ENCODE measurements at regions not wholly inside any gene's neighbourhood (a gene's known extent, or its start where the extent isn't known, plus 50 kb on each side); places are given as distances from the start of the nearest gene placed in this dataset.

- no peak overlapping the region for H3K56ac ChIP-seq (ENCODE audit: low read length)
- no peaks in the 10 kb centered on the region for H3K79me1 ChIP-seq (ENCODE audit: low read length)
- H3K4me2 ChIP-seq (ENCODE audit: low read length): no peak overlapping the region
- no peak overlapping the region for H3K23ac ChIP-seq (ENCODE audit: low read length)
- H3K18ac ChIP-seq (ENCODE audit: low read length): no peak overlapping the region
- no peak overlapping the region for H3K4ac ChIP-seq (ENCODE audit: low read depth, low read length)
- no peak for DNase-seq
- no peak overlapping the region for H4K5ac ChIP-seq (ENCODE audit: low read length)
- H2BK15ac ChIP-seq (replicated peaks; ENCODE audit: low read depth): no peak overlapping the region
- no peak overlapping the region for H2BK5ac ChIP-seq (ENCODE audit: low read length)
- no peaks in the 10 kb centered on the region for H3K79me2 ChIP-seq (ENCODE audit: control insufficient read depth, insufficient read depth, low read length)
- no peak overlapping the region for H4K8ac ChIP-seq (ENCODE audit: low read depth, low read length)
- H3K4me1 ChIP-seq (ENCODE audit: control insufficient read depth, low read depth, low read length): no peaks in the 10 kb centered on the region
- H3K4me3 ChIP-seq (ENCODE audit: low read length): no peak overlapping the region
- no peak overlapping the region for H3K9ac ChIP-seq (ENCODE audit: low read length)
- 100% methylated on average over 1 of the region's 9 CpGs for WGBS (ENCODE audit: extremely low coverage, insufficient coverage, low lambda C conversion rate)
- H2BK120ac ChIP-seq (ENCODE audit: low read depth, low read length): no peak overlapping the region
- H3K27ac ChIP-seq (ENCODE audit: low read depth, low read length): no peak overlapping the region
- H3K27me3 ChIP-seq (ENCODE audit: insufficient read depth, low read length, poor library complexity): no peaks in the 10 kb centered on the region
- H2AK5ac ChIP-seq (ENCODE audit: low read length): no peak overlapping the region
- H3K36me3 ChIP-seq (ENCODE audit: control insufficient read depth, insufficient read depth, low read length): no peaks in the 10 kb centered on the region
These were observed 217.7 kb upstream of the HAND2 start for GRCh38 chr4:173747537-173748257.

GRCh38 chr4:173746424-173746823, 216.4 kb upstream of the HAND2 start:
- no peaks in the 10 kb centered on the region for H3K4me1 ChIP-seq (ENCODE audit: control insufficient read depth, low read depth, low read length)
- no peak overlapping the region for H3K4ac ChIP-seq (ENCODE audit: low read depth, low read length)
- no peaks in the 10 kb centered on the region for H3K79me2 ChIP-seq (ENCODE audit: control insufficient read depth, insufficient read depth, low read length)
- no peak overlapping the region for H3K56ac ChIP-seq (ENCODE audit: low read length)
- H3K23ac ChIP-seq (ENCODE audit: low read length): no peak overlapping the region
- DNase-seq: no peak
- no peak overlapping the region for H2BK5ac ChIP-seq (ENCODE audit: low read length)
- no peak overlapping the region for H4K8ac ChIP-seq (ENCODE audit: low read depth, low read length)
- H2AK5ac ChIP-seq (ENCODE audit: low read length): no peak overlapping the region
- H3K18ac ChIP-seq (ENCODE audit: low read length): no peak overlapping the region
- no peak overlapping the region for H3K4me2 ChIP-seq (ENCODE audit: low read length)
- H4K5ac ChIP-seq (ENCODE audit: low read length): no peak overlapping the region
- no peak overlapping the region for H2BK15ac ChIP-seq (replicated peaks; ENCODE audit: low read depth)
- no peak overlapping the region for H3K27ac ChIP-seq (ENCODE audit: low read depth, low read length)
- H2BK120ac ChIP-seq (ENCODE audit: low read depth, low read length): no peak overlapping the region
- H3K9ac ChIP-seq (ENCODE audit: low read length): no peak overlapping the region
- H3K79me1 ChIP-seq (ENCODE audit: low read length): no peaks in the 10 kb centered on the region
- WGBS (ENCODE audit: extremely low coverage, insufficient coverage, low lambda C conversion rate): no CpG with 5 or more reads among the region's 7 CpGs
- no peaks in the 10 kb centered on the region for H3K27me3 ChIP-seq (ENCODE audit: insufficient read depth, low read length, poor library complexity)
- H3K36me3 ChIP-seq (ENCODE audit: control insufficient read depth, insufficient read depth, low read length): no peaks in the 10 kb centered on the region
- no peak overlapping the region for H3K4me3 ChIP-seq (ENCODE audit: low read length)

GRCh38 chr4:173745765-173746164, 215.7 kb upstream of the HAND2 start:
- no peak overlapping the region for H4K5ac ChIP-seq (ENCODE audit: low read length)
- H3K56ac ChIP-seq (ENCODE audit: low read length): no peak overlapping the region
- DNase-seq: no peak
- no peak overlapping the region for H4K8ac ChIP-seq (ENCODE audit: low read depth, low read length)
- H3K18ac ChIP-seq (ENCODE audit: low read length): no peak overlapping the region
- H2BK15ac ChIP-seq (replicated peaks; ENCODE audit: low read depth): no peak overlapping the region
- no peaks in the 10 kb centered on the region for H3K36me3 ChIP-seq (ENCODE audit: control insufficient read depth, insufficient read depth, low read length)
- no peak overlapping the region for H3K27ac ChIP-seq (ENCODE audit: low read depth, low read length)
- H3K4me1 ChIP-seq (ENCODE audit: control insufficient read depth, low read depth, low read length): no peaks in the 10 kb centered on the region
- H3K4me3 ChIP-seq (ENCODE audit: low read length): no peak overlapping the region
- H3K9ac ChIP-seq (ENCODE audit: low read length): no peak overlapping the region
- no CpG with 5 or more reads among the region's 3 CpGs for WGBS (ENCODE audit: extremely low coverage, insufficient coverage, low lambda C conversion rate)
- H2BK120ac ChIP-seq (ENCODE audit: low read depth, low read length): no peak overlapping the region
- H2BK5ac ChIP-seq (ENCODE audit: low read length): no peak overlapping the region
- no peaks in the 10 kb centered on the region for H3K79me2 ChIP-seq (ENCODE audit: control insufficient read depth, insufficient read depth, low read length)
- H3K4me2 ChIP-seq (ENCODE audit: low read length): no peak overlapping the region
- no peaks in the 10 kb centered on the region for H3K79me1 ChIP-seq (ENCODE audit: low read length)
- no peak overlapping the region for H2AK5ac ChIP-seq (ENCODE audit: low read length)
- no peaks in the 10 kb centered on the region for H3K27me3 ChIP-seq (ENCODE audit: insufficient read depth, low read length, poor library complexity)
- H3K4ac ChIP-seq (ENCODE audit: low read depth, low read length): no peak overlapping the region
- H3K23ac ChIP-seq (ENCODE audit: low read length): no peak overlapping the region

DNA sequence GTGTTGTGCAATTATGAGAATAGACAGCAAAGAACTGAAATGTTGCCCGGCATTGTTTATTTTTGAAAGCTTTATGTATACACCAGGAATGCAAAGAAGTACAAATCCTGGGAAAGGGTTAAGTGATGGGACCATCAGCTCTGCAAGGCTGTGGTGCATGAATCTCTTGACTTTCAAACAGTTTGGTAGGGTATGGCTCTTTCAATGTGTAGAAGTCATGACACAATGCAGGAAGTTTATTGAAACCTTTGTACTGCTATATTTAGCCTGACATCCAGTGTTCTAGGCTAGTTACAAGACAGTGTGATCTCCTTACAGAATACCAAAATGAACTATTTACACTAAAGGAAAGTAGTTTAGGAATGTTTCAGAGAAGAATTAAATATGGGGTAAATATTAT, 206.8 kb upstream of the HAND2 start:
- Histone ChIP-seq H3K79me2 (ENCODE audit: control insufficient read depth, insufficient read depth, low read length) (no peaks in the 10 kb centered on the region), H3K23ac (ENCODE audit: low read length) (no peak overlapping the region), H3K4me3 (ENCODE audit: low read length) (no peak overlapping the region), H2BK120ac (ENCODE audit: low read depth, low read length) (no peak overlapping the region), H4K8ac (ENCODE audit: low read depth, low read length) (no peak overlapping the region), H2AK5ac (ENCODE audit: low read length) (no peak overlapping the region), H3K4me2 (ENCODE audit: low read length) (no peak overlapping the region), H3K9ac (ENCODE audit: low read length) (no peak overlapping the region), H3K27ac (ENCODE audit: low read depth, low read length) (no peak overlapping the region), H3K36me3 (ENCODE audit: control insufficient read depth, insufficient read depth, low read length) (no peaks in the 10 kb centered on the region), H2BK15ac (replicated peaks; ENCODE audit: low read depth) (no peak overlapping the region), H3K4ac (ENCODE audit: low read depth, low read length) (no peak overlapping the region), H3K79me1 (ENCODE audit: low read length) (no peaks in the 10 kb centered on the region), H2BK5ac (ENCODE audit: low read length) (no peak overlapping the region), H3K27me3 (ENCODE audit: insufficient read depth, low read length, poor library complexity) (no peaks in the 10 kb centered on the region), H3K4me1 (ENCODE audit: control insufficient read depth, low read depth, low read length) (no peaks in the 10 kb centered on the region), H3K18ac (ENCODE audit: low read length) (no peak overlapping the region), H4K5ac (ENCODE audit: low read length) (no peak overlapping the region), H3K56ac (ENCODE audit: low read length) (no peak overlapping the region)
- WGBS (ENCODE audit: extremely low coverage, insufficient coverage, low lambda C conversion rate): no CpG with 5 or more reads among the region's 1 CpG
- DNase-seq: no peak

DNA sequence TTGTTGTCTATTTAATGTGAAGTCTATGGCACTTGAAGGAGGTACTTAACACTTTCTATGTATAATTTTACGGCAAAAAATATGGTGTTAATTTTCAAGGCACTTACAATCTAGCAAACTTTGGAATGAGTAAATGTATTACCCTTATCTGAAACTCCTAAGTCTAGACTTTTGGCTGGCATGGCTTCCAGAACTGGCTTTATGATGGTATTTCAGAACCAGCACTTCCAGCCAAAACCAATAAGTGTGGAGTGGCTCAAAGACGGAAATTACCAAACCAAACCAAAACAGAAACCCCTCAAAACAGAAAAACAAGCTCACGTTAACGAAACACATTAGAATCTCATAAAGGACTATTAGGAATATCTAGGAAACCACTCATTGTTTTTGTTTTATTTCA, 205.6 kb upstream of the HAND2 start:
- Histone ChIP-seq H3K79me1 (ENCODE audit: low read length) (no peaks in the 10 kb centered on the region), H4K8ac (ENCODE audit: low read depth, low read length) (no peak overlapping the region), H2BK120ac (ENCODE audit: low read depth, low read length) (no peak overlapping the region), H3K4me1 (ENCODE audit: control insufficient read depth, low read depth, low read length) (no peaks in the 10 kb centered on the region), H2AK5ac (ENCODE audit: low read length) (no peak overlapping the region), H3K27me3 (ENCODE audit: insufficient read depth, low read length, poor library complexity) (no peaks in the 10 kb centered on the region), H3K23ac (ENCODE audit: low read length) (no peak overlapping the region), H2BK5ac (ENCODE audit: low read length) (no peak overlapping the region), H3K4me3 (ENCODE audit: low read length) (no peak overlapping the region), H3K18ac (ENCODE audit: low read length) (no peak overlapping the region), H2BK15ac (replicated peaks; ENCODE audit: low read depth) (no peak overlapping the region), H3K4ac (ENCODE audit: low read depth, low read length) (no peak overlapping the region), H4K5ac (ENCODE audit: low read length) (no peak overlapping the region), H3K9ac (ENCODE audit: low read length) (no peak overlapping the region), H3K79me2 (ENCODE audit: control insufficient read depth, insufficient read depth, low read length) (no peaks in the 10 kb centered on the region), H3K56ac (ENCODE audit: low read length) (no peak overlapping the region), H3K36me3 (ENCODE audit: control insufficient read depth, insufficient read depth, low read length) (no peaks in the 10 kb centered on the region), H3K27ac (ENCODE audit: low read depth, low read length) (no peak overlapping the region), H3K4me2 (ENCODE audit: low read length) (no peak overlapping the region)
- no peak for DNase-seq
- WGBS (ENCODE audit: extremely low coverage, insufficient coverage, low lambda C conversion rate): no CpG with 5 or more reads among the region's 4 CpGs

- H4K5ac ChIP-seq (ENCODE audit: low read length): no peak overlapping the region
- H3K56ac ChIP-seq (ENCODE audit: low read length): no peak overlapping the region
- no peak for DNase-seq
- no peak overlapping the region for H3K18ac ChIP-seq (ENCODE audit: low read length)
- no peak overlapping the region for H3K27ac ChIP-seq (ENCODE audit: low read depth, low read length)
- H3K4me1 ChIP-seq (ENCODE audit: control insufficient read depth, low read depth, low read length): no peaks in the 10 kb centered on the region
- no peak overlapping the region for H3K4me2 ChIP-seq (ENCODE audit: low read length)
- no peaks in the 10 kb centered on the region for H3K27me3 ChIP-seq (ENCODE audit: insufficient read depth, low read length, poor library complexity)
- WGBS (ENCODE audit: extremely low coverage, insufficient coverage, low lambda C conversion rate): no CpG with 5 or more reads among the region's 3 CpGs
- no peaks in the 10 kb centered on the region for H3K36me3 ChIP-seq (ENCODE audit: control insufficient read depth, insufficient read depth, low read length)
- H2AK5ac ChIP-seq (ENCODE audit: low read length): no peak overlapping the region
- H2BK120ac ChIP-seq (ENCODE audit: low read depth, low read length): no peak overlapping the region
- no peaks in the 10 kb centered on the region for H3K79me2 ChIP-seq (ENCODE audit: control insufficient read depth, insufficient read depth, low read length)
- H4K8ac ChIP-seq (ENCODE audit: low read depth, low read length): no peak overlapping the region
- no peak overlapping the region for H3K4ac ChIP-seq (ENCODE audit: low read depth, low read length)
- no peak overlapping the region for H2BK5ac ChIP-seq (ENCODE audit: low read length)
- no peak overlapping the region for H3K4me3 ChIP-seq (ENCODE audit: low read length)
- no peak overlapping the region for H3K9ac ChIP-seq (ENCODE audit: low read length)
- H3K23ac ChIP-seq (ENCODE audit: low read length): no peak overlapping the region
- H3K79me1 ChIP-seq (ENCODE audit: low read length): no peaks in the 10 kb centered on the region
- no peak overlapping the region for H2BK15ac ChIP-seq (replicated peaks; ENCODE audit: low read depth)
These were observed 205.0 kb upstream of the HAND2 start for GRCh38 chr4:173735049-173735448.
